Putamen (tissue), 1 donor: ENCODE measurements at regions not wholly inside any gene's neighbourhood (a gene's known extent, or its start where the extent isn't known, plus 50 kb on each side); places are given as distances from the start of the nearest gene placed in this dataset.
"Not testable (repeated sequence)": the region's sequence is repeated elsewhere in the genome, so short reads cannot be mapped to it uniquely, and the experiment has no call there.

Source experiments
- DNase-seq: peaks from one replicate; pipeline ENCODE4 v3.0.0-alpha.2; 2016; ENCODE audit warnings: low spot score

DNA sequence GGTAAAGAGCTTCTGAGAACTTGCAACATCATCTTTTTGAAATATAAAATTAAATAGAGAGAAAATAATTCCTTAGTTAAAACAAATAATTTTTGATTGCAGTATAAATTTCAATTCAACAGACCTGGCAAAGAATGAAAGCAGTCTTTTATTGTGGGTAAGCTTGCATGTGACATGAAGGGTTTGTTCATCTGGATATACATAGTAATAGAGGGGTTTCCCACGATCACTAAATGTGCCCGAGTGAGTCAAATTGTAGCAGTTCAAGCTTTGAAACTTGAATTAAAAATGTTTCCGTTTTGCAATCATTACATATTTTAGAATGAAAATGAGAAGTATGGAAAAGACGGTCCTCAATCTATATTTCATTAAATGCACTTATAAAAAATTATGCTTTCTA, 658.4 kb upstream of the MBL2 start:
- no peak for DNase-seq

GRCh38 chr10:53430127-53430891, 657.7 kb upstream of the MBL2 start:
- no peak for DNase-seq

DNA sequence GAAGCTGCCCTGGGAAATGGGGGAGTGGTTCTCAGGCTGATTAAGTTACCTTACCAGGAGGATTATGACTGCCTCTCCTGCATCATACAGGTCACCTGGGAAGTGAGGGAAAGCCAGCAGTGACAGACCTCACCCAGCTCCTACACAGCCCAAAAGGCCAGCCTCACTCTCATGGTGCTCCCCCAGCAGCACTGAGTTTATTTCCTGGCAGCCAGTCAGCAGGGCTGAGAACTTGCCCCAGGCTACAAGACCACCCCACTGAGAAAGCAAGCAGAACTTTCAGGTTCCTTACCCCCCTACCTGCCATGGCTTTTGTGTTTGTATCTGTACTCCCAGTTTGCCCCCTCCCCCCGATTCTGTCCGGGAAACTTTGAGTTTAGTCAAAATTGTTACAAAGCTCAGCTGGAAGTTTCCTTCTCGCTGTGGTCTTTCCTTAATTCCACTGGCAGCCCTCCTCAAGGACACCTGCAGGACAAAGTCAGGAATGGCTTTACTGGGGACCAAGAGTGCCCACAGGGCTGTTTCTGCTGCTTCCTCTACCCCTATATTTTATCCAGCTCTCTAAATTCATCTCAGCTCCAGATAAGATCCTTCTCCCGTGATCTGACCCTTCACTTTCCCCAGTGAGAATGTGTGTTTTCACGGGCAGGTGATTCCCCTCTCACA, 649.8 kb upstream of the MBL2 start:
- DNase-seq = no peak

GRCh38 chr10:53412651-53413050, 640.1 kb upstream of the MBL2 start:
- no peak for DNase-seq

GRCh38 chr10:53406532-53406931, 633.9 kb upstream of the MBL2 start:
- no peak for DNase-seq

GRCh38 chr10:53403688-53404087, 631.1 kb upstream of the MBL2 start:
- no peak for DNase-seq

- no peak for DNase-seq
Measured at GRCh38 chr10:53402594-53402993, 630.0 kb upstream of the MBL2 start.

DNA sequence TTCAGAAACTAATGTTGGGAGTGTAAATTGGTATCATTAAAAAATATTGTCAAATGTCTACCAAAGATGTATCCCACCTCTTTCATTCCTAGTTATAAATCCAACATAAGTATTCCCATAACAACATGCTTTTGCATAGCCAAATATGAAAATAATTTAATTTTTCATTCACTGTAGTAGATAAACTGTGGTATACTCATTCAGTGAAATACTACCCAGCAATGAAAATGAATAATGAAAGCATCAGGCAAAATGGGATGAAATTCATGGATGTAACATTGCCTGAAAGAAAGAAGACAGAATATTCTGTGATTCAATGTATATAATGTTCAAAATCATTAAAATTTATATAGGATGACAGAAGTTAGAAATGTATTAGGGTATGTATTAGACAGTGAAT, 629.0 kb upstream of the MBL2 start:
- no peak for DNase-seq

- no peak for DNase-seq
Measured at GRCh38 chr10:53396876-53397275, 624.3 kb upstream of the MBL2 start.

DNA sequence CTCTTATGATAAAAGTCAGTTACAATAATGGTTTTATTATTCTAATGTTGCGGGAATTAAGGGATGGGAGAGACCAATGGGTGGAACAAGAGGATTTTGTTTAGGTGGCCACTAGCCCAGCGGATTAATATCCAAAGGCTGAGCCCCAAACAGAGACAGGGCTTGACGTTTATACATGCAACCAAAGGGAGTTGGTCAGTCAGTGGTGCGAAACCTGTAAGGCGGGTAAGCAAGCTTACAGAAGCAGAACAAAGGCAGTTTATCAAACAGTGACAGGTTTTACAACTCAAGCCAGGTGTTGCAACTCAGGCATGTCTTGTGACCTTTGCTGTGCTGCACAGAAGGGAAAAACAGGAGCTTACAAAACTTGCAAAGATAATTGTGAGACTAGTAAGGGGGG, 622.9 kb upstream of the MBL2 start:
- no peak for DNase-seq

DNA sequence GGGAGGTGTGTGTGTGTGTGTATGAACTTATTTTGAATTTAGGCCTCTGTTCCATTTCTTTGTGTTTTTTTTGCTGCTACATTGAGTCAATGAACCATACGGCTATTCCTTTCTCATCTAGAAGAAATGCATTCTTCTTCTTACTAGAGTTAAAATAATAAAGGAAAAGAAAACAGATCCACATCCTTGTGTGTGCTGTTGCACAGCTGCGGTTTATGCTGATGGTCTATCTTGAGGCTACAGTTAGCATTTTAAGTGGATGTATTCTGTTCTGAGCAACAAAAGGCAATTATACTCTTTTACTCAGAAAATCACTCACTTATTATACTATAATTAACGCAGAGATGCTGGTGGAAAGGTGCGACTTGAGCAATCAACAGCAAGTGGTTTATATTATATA, 615.0 kb upstream of the MBL2 start:
- no peak for DNase-seq

- no peak for DNase-seq
Measured at GRCh38 chr10:53382543-53382942, 610.0 kb upstream of the MBL2 start.

DNA sequence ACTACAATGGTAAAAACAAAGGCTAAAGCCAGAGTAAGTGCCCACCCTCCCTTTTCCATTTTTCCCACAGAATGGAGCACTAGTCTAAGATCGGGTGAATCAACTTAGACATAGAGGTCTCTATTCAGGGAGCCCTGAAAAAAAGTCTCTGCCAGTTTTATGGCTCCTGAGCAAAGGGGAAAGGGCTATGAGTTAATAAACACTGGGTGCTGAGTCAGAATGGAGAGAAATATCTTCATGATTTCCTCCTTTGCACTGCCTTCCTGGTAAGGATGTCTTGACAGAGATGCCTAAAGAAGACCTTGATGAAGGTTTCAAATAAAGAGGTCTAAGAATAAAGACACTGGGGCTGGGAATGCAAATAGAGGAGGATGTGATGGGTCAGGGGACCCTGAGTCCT, 607.4 kb upstream of the MBL2 start:
- DNase-seq = no peak

GRCh38 chr10:53370347-53370746, 597.8 kb upstream of the MBL2 start:
- DNase-seq = no peak

GRCh38 chr10:53361936-53362335, 589.4 kb upstream of the MBL2 start:
- no peak for DNase-seq

GRCh38 chr10:53361281-53361680, 588.7 kb upstream of the MBL2 start:
- DNase-seq = no peak

DNA sequence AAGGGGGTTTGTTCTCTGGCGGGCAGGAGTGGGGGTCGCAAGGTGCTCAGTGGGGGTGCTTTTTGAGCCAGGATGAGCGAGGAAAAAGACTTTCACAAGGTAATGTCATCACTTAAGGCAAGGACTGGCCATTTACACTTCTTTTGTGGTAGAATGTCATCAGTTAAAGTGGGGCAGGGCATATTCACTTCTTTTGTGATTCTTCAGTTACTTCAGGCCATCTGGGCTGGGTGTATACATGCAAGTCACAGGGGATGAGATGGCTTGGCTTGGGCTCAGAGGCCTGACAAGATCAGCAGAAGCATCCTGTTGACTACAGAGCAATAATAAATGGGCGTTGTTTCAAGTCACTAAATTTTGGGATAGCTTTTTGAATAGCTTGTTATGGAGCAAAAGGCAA, 586.4 kb upstream of the MBL2 start:
- not testable (repeated sequence) for DNase-seq

GRCh38 chr10:53358536-53358935, 586.0 kb upstream of the MBL2 start:
- no peak for DNase-seq

GRCh38 chr10:53357587-53357986, 585.0 kb upstream of the MBL2 start:
- DNase-seq = no peak

DNA sequence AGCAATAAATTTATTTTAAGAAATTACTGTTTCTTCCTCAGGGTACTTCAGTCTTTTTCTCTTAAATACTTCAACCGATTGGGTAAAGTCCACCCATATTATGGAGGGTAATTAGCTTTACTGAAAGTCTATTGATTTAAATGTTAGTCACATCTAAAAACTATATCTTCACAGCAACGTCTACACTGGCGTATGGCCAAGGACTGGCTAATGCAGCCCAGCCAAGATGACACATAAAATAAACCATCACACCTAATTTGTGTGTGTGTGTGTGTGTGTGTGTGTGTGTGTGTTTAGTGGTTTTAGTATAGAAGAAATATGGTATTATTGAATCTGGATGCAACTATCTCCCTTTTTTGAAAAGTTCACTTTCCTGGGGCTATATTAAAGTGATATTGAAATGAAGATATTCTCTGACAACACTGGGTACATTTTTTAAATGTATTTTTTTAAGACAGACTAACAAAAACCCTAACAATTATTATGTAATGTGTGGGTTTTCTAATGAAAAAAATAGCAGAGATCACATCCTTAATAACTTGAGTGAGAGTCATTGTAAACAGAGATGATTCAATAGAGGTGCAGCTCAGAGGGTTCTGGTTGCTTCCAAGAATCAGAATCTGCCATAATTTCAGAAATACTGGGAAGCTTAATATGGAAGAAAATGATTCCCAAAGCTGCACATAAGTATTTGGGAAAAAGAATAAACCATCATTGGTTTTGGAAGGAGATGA, 584.2 kb upstream of the MBL2 start:
- DNase-seq = no peak

GRCh38 chr10:53342531-53342930, 569.9 kb upstream of the MBL2 start:
- not testable (repeated sequence) for DNase-seq

GRCh38 chr10:53338199-53338598, 565.6 kb upstream of the MBL2 start:
- DNase-seq = not testable (repeated sequence)

DNA sequence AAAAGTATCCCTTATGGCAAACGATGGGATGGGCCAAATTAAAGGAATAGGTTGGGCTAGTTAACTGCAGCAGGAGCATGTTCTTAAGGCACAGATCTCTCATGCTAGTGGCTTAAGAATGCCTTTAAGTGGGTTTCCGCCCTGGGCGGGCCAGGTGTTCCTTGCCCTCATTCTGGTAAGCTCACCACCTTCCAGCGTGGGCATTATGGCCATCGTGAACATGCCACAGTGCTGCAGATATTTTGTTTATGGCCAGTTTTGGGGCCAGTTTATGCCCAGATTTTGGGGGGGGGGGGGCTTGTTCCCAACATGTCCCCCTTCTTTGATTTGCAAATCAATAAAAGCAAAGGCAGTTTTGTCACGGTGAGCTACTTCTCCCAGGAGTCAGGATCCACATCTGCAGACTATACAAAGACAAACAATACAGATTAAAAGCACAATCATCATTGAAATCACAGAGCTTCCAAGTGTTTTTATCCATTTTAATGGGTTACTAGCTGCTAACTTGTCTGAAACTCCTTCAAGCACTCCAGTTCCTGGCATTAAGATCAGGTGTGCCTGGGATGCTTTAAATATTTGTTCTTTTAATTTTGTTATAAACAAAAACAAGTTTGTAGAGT, 563.3 kb upstream of the MBL2 start:
- not testable (repeated sequence) for DNase-seq
